ENCODE measurements at regions not wholly inside any gene's neighbourhood (a gene's known extent, or its start where the extent isn't known, plus 50 kb on each side); places are given as distances from the start of the nearest gene placed in this dataset.

- H3K4me1 Mint-ChIP-seq, result no peaks in the 10 kb centered on the region
- intact Hi-C loops (cut with micrococcal nuclease), result no loop called here
- H3K9ac ChIP-seq (ENCODE audit: insufficient read depth, low read length, poor library complexity, severe bottlenecking), result no peak overlapping the region
- no peak overlapping the region for H3K4me3 Mint-ChIP-seq
- H3K27me3 ChIP-seq (ENCODE audit: control insufficient read depth in 2 of 2, insufficient read depth in 2 of 2, low read length in 2 of 2), result no peaks in the 10 kb centered on the region
- no CpG with 5 or more reads among the region's 2 CpGs for WGBS (ENCODE audit: insufficient coverage)
- H3K9me3 Mint-ChIP-seq, result peaks cover 0 to 3% (median 0%) of the 10 kb centered on the region in 7 donors
- no peak overlapping the region for H3K27ac ChIP-seq (ENCODE audit: low read depth in 1 of 2, low read length in 2 of 2)
- H3K27me3 Mint-ChIP-seq (ENCODE audit: low read depth in 3 of 3), result peaks cover 0 to under 1% (median 0%) of the 10 kb centered on the region in 3 donors
- no peaks in the 10 kb centered on the region for H3K9me3 ChIP-seq (replicated peaks in 1 of 2; ENCODE audit: control insufficient read depth in 1 of 2, insufficient read depth in 1 of 2, low read length in 2 of 2)
- H3K4me1 ChIP-seq (ENCODE audit: control insufficient read depth in 1 of 2, insufficient read depth in 2 of 2, low read length in 2 of 2), result no peaks in the 10 kb centered on the region
- DNase-seq, result no peak
- H3K79me2 ChIP-seq (ENCODE audit: insufficient read depth, low read length), result no peaks in the 10 kb centered on the region
- no peaks in the 10 kb centered on the region for H4K20me1 ChIP-seq (ENCODE audit: insufficient read depth, low read length)
- no peak for TF ChIP-seq CTCF (IDR thresholded peaks at IDR 0.05)
- no peak overlapping the region for H2AFZ ChIP-seq (ENCODE audit: insufficient read depth, low read depth, low read length, poor library complexity, severe bottlenecking)
- H3K27ac Mint-ChIP-seq, result no peak overlapping the region
- H3K4me3 ChIP-seq (replicated peaks in 1 of 3; ENCODE audit: low read depth in 2 of 3, low read length in 3 of 3), result no peak overlapping the region
- no peak overlapping the region for H3K4me2 ChIP-seq (replicated peaks; ENCODE audit: extremely low read depth, low read length, poor library complexity, severe bottlenecking)
- H3K36me3 Mint-ChIP-seq, result no peaks in the 10 kb centered on the region
- no peaks in the 10 kb centered on the region for H3K36me3 ChIP-seq (replicated peaks in 1 of 2; ENCODE audit: control insufficient read depth in 1 of 2, insufficient read depth in 2 of 2, low read length in 2 of 2)
Measured at GRCh38 chr14:82724316-82724715, 1190.7 kb upstream of the SEL1L start.

GRCh38 chr14:82725213-82725612 is 1191.6 kb upstream of the SEL1L start:
- Histone ChIP-seq H3K27me3 (ENCODE audit: control insufficient read depth in 2 of 2, insufficient read depth in 2 of 2, low read length in 2 of 2) (no peaks in the 10 kb centered on the region), H3K4me2 (replicated peaks; ENCODE audit: extremely low read depth, low read length, poor library complexity, severe bottlenecking) (no peak overlapping the region), H3K9me3 (replicated peaks in 1 of 2; ENCODE audit: control insufficient read depth in 1 of 2, insufficient read depth in 1 of 2, low read length in 2 of 2) (no peaks in the 10 kb centered on the region), H3K9ac (ENCODE audit: insufficient read depth, low read length, poor library complexity, severe bottlenecking) (no peak overlapping the region), H3K4me3 (replicated peaks in 1 of 3; ENCODE audit: low read depth in 2 of 3, low read length in 3 of 3) (no peak overlapping the region), H3K4me1 (ENCODE audit: control insufficient read depth in 1 of 2, insufficient read depth in 2 of 2, low read length in 2 of 2) (no peaks in the 10 kb centered on the region), H3K79me2 (ENCODE audit: insufficient read depth, low read length) (no peaks in the 10 kb centered on the region), H2AFZ (ENCODE audit: insufficient read depth, low read depth, low read length, poor library complexity, severe bottlenecking) (no peak overlapping the region), H3K27ac (ENCODE audit: low read depth in 1 of 2, low read length in 2 of 2) (no peak overlapping the region), H3K36me3 (replicated peaks in 1 of 2; ENCODE audit: control insufficient read depth in 1 of 2, insufficient read depth in 2 of 2, low read length in 2 of 2) (no peaks in the 10 kb centered on the region), H4K20me1 (ENCODE audit: insufficient read depth, low read length) (no peaks in the 10 kb centered on the region)
- Mint-ChIP-seq H3K9me3 (peaks cover 0 to 2% (median 0%) of the 10 kb centered on the region in 7 donors), H3K27me3 (ENCODE audit: low read depth in 3 of 3) (no peaks in the 10 kb centered on the region), H3K4me3 (no peak overlapping the region), H3K36me3 (no peaks in the 10 kb centered on the region), H3K4me1 (no peaks in the 10 kb centered on the region), H3K27ac (no peak overlapping the region)
- TF ChIP-seq CTCF (IDR thresholded peaks at IDR 0.05), result no peak
- no peak for DNase-seq
- intact Hi-C loops (cut with micrococcal nuclease), result no loop called here

Data from CD14-positive monocyte (primary cell).